ENCODE measurements at regions not wholly inside any gene's neighbourhood (a gene's known extent, or its start where the extent isn't known, plus 50 kb on each side); places are given as distances from the start of the nearest gene placed in this dataset.
"Not testable (repeated sequence)": the region's sequence is repeated elsewhere in the genome, so short reads cannot be mapped to it uniquely, and the experiment has no call there.

GRCh38 chr20:23299673-23300050 is 50.9 kb upstream of the NXT1 start:
- no peak for DNase-seq (ENCODE audit: low read depth in 4 of 4, low spot score in 3 of 4)

- no peak for DNase-seq (ENCODE audit: low read depth in 4 of 4, low spot score in 3 of 4)
Observed at GRCh38 chr20:23298926-23299672, 51.5 kb upstream of the NXT1 start.

GRCh38 chr20:23298155-23298554 is 52.4 kb upstream of the NXT1 start:
- no peak for DNase-seq (ENCODE audit: low read depth in 4 of 4, low spot score in 3 of 4)

GRCh38 chr20:23296841-23297701 is 53.5 kb upstream of the NXT1 start:
- no peak for DNase-seq (ENCODE audit: low read depth in 4 of 4, low spot score in 3 of 4)

- no peak for DNase-seq (ENCODE audit: low read depth in 4 of 4, low spot score in 3 of 4)
Observed at GRCh38 chr20:23295934-23296333, 54.7 kb upstream of the NXT1 start.

- no peak for DNase-seq (ENCODE audit: low read depth in 4 of 4, low spot score in 3 of 4)
Observed at GRCh38 chr20:23294671-23295070, 55.9 kb upstream of the NXT1 start.

- DNase-seq (ENCODE audit: low read depth in 4 of 4, low spot score in 3 of 4) = no peak
Observed at GRCh38 chr20:23294166-23294565, 56.4 kb upstream of the NXT1 start.

- no peak for DNase-seq (ENCODE audit: low read depth in 4 of 4, low spot score in 3 of 4)
Observed at GRCh38 chr20:23293689-23294088, 56.9 kb upstream of the NXT1 start.

- not testable (repeated sequence) for DNase-seq (ENCODE audit: low read depth in 4 of 4, low spot score in 3 of 4)
Observed at GRCh38 chr20:23292311-23292710, 58.3 kb upstream of the NXT1 start.

- no peak for DNase-seq (ENCODE audit: low read depth in 4 of 4, low spot score in 3 of 4)
Observed at GRCh38 chr20:23291575-23292240, 58.9 kb upstream of the NXT1 start.

- no peak for DNase-seq (ENCODE audit: low read depth in 4 of 4, low spot score in 3 of 4)
Observed at GRCh38 chr20:23290761-23291574, 59.6 kb upstream of the NXT1 start.

- DNase-seq (ENCODE audit: low read depth in 4 of 4, low spot score in 3 of 4) = no peak
Observed at GRCh38 chr20:23289724-23290395, 60.7 kb upstream of the NXT1 start.

GRCh38 chr20:23289249-23289648 is 61.3 kb upstream of the NXT1 start:
- DNase-seq (ENCODE audit: low read depth in 4 of 4, low spot score in 3 of 4) = no peak

GRCh38 chr20:23287354-23288190 is 63.0 kb upstream of the NXT1 start:
- DNase-seq (ENCODE audit: low read depth in 4 of 4, low spot score in 3 of 4) = no peak

GRCh38 chr20:23286346-23286745 is 64.2 kb upstream of the NXT1 start:
- no peak for DNase-seq (ENCODE audit: low read depth in 4 of 4, low spot score in 3 of 4)

GRCh38 chr20:23285536-23285935 is 65.1 kb upstream of the NXT1 start:
- no peak for DNase-seq (ENCODE audit: low read depth in 4 of 4, low spot score in 3 of 4)

- DNase-seq (ENCODE audit: low read depth in 4 of 4, low spot score in 3 of 4) = no peak
Observed at GRCh38 chr20:23284009-23284408, 66.6 kb upstream of the NXT1 start.

GRCh38 chr20:23283096-23283850 is 67.3 kb upstream of the NXT1 start:
- no peak for DNase-seq (ENCODE audit: low read depth in 4 of 4, low spot score in 3 of 4)
